Stimulated activated memory B cell treated with anti-CD40 and anti-IgM and Interleukin-4, amounts not matched to agents 10 μg/mL and 1 μg/mL and 100 μg/mL, for 72 hours (primary cell): ENCODE measurements at regions not wholly inside any gene's neighbourhood (a gene's known extent, or its start where the extent isn't known, plus 50 kb on each side); places are given as distances from the start of the nearest gene placed in this dataset.
"Not testable (repeated sequence)": the region's sequence is repeated elsewhere in the genome, so short reads cannot be mapped to it uniquely, and the experiment has no call there.

ENCODE experiments used
- ATAC-seq: fragments of 150-1000 bp; cut with Tn5 transposase; 2 replicates; pipeline ENCODE4 v1.10.0; 2021
- H3K27ac Mint-ChIP-seq: one replicate; pipeline ENCODE4 v1.8.0; 2022; ENCODE audit warnings: mild to moderate bottlenecking, mixed read lengths
- H3K27me3 Mint-ChIP-seq: one replicate; pipeline ENCODE4 v1.8.0; 2022; ENCODE audit warnings: mixed read lengths
- H3K36me3 Mint-ChIP-seq: one replicate; pipeline ENCODE4 v1.8.0; 2022; ENCODE audit warnings: mixed read lengths
- H3K4me1 Mint-ChIP-seq: one replicate; pipeline ENCODE4 v1.8.0; 2022; ENCODE audit warnings: mixed read lengths
- H3K4me3 Mint-ChIP-seq: one replicate; pipeline ENCODE4 v1.8.0; 2022; ENCODE audit warnings: mild to moderate bottlenecking, moderate library complexity, mixed read lengths
- H3K9me3 Mint-ChIP-seq: one replicate; pipeline ENCODE4 v1.8.0; 2022; ENCODE audit warnings: mixed read lengths

DNA sequence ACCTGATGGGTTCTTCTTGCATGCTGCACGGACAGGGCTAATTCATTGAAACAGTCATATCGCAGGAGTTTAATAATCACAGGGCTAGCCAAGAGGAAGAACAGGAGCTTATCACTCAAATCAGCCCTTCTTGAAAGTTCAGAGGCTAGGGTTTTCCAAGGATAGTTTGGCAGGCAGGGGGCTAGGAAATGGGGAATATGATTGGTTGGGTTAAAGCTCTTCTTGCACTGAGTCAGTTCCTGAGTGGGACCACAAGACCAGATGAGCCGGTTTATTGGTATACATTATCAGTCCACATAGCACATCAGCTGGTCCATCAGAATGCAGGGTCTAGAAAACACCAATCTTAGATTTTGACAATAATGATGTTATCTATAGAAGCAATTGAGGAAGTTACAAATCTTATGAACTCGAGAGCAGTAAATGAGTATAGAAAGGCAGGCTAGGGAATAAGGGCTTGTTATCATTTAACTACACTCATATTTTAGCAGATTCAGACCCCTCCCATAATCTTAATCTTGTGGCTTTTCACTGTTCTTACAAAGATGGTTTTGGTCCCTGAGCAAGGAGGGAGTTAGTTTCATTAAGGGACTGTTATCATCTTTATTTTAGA lies 58.1 kb upstream of the SLC25A36 start:
- Mint-ChIP-seq H3K27me3 (peaks cover 7% of the 10 kb centered on the region), H3K4me3 (no peak overlapping the region), H3K9me3 (peaks cover 11% of the 10 kb centered on the region), H3K36me3 (no peaks in the 10 kb centered on the region), H3K27ac (no peak overlapping the region), H3K4me1 (no peaks in the 10 kb centered on the region)
- ATAC-seq: no peak

DNA sequence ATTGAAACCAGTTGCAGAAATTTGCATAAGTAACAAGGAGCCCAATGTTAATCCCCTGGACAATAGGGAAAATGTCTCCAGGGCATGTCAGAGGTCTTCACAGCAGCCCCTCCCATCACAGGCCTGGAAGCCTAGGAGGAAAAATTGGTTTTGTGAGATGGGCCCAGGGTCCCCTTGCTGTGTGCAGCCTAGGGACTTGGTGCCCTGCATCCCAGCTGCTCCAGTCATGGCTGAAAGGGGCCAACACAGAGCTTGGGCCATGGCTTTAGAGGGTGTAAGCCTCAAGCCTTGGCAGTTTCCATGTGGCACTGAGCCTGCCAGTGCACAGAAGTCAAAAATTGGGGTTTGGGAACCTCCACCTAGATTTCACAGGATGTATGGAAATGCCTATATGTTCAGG lies 55.9 kb upstream of the SLC25A36 start:
- H3K27me3 Mint-ChIP-seq, H3K36me3 Mint-ChIP-seq, H3K4me1 Mint-ChIP-seq, H3K27ac Mint-ChIP-seq, H3K4me3 Mint-ChIP-seq, ATAC-seq: not testable (repeated sequence)
- H3K9me3 Mint-ChIP-seq: peaks cover 11% of the 10 kb centered on the region
